ENCODE measurements at regions not wholly inside any gene's neighbourhood (a gene's known extent, or its start where the extent isn't known, plus 50 kb on each side); places are given as distances from the start of the nearest gene placed in this dataset.

DNA sequence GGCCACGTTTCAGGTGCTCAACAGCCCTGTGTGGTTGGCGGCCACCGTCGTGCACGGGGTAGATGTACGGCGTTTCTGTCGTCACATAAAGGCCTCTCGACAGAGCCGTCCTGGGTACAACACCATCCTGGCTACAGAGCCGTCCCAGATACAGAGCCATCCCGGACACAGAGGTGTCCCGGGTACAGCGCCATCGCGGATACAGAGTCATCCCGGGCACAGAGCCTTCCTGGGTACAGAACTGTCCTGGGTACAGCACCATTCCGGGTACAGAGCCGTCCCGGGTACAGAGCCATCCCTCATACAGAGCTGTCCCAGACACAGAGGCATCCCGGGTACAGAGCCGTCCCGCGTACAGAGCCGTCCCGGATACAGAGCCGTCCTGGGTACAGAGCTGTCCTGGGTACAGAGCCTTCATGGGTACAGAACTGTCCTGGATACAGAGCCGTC, 222.7 kb upstream of the SOX1 start:
- DNase-seq = no peak

DNA sequence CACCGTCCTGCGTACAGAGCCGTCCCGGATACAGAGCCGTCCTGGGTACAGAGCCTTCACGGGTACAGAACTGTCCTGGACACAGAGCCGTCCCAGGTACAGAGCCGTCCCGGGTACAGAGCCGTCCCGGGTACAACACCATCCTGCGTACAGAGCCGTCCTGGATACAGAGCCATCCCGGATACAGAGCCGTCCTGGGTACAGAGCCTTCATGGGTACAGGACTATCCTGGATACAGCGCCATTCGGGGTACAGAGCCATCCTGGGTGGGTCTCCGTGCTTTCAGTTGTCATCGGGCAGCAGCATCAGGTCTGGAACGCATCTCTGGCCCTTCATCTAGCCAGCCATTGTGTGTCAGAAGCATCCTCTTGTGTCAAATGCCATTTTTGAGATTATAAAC, 222.3 kb upstream of the SOX1 start:
- no peak for DNase-seq

DNA sequence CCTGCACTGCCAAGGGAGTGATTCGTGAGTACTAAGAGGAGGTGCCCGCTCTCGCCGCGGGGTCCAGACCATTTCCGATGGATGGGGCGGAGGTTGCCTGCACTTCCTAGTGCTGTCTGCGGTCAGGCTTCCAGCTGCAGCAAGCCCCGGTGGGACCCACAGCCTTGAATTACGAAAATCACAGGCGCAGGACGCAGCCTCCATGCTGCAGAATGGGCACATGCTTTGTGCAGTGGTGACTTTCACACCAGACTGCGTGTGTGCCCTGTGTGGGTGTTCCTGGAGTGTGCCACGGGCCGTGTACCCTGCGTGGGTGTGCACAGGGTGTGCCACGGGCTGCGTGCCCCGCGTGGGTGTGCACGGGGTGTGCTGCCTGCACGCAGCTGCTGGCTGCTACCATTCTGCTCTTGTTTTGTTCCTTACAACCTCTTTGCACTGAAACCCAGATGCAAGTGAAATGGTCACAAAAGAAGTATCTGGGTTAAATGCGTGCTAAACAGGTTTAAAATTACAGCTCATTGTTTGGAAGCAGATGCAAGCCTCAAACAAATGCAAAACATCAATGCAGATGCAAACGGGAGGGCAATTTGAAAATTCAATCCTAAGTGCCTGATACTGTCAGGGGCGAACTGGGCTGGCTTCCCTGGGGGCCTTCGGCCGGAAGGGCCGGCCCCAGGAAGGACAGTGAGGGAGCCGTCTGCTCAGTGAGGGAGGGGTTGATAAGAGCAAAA, 221.2 kb upstream of the SOX1 start:
- no peak for DNase-seq

DNA sequence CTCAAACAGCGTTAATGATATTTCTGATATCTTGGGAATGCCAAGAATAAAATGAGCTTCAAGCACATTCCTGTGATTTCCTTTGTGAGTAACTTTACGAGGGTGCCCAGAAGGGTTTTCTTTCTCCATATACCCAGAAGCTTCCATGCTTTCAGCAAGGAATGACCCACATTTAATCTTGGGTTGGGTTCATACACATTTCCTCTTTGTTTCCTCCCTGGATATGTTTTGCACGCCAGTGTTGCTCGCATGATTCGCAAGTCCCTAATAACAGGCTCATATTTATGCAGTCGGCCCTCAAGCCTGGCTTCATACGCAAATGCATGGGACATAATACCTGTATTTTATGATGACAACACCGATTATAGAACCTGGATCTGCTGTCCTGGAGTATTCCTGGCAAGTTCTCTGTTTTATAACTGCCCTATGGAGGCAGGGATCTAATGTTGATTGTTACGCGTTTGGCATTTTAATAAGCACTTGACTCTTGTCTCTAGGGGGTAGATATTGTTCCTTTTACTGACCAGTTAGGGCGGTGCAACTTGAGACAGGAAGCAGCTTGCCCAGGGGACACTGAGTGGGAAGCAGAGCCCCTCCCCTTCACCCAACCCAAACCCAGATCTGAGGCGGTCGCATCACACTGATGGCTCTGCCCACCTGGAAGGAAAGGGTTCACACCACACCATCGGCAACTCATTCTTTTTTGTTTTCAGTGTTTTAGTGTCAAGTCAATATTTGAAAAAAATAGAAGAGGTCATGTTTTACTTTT, 220.4 kb upstream of the SOX1 start:
- no peak for DNase-seq

DNA sequence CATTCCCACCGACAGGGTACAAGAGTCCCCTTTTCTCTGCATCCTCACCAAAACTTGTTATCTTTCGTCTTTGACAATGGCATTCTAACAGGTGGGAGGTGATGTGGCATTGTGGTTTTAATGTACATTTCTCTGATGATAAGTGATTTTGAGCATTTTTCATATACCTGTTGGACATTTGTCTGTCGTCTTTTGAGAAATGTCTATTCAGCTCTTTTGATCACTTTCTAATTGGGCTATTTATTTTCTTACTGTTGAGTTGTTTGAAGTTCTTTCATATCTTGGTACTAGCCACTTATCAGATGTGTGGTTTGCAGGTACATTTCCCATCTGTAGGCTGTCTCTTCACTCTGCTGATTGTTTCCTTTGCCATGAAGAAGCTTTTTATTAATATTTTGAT, 219.0 kb upstream of the SOX1 start:
- no peak for DNase-seq

DNA sequence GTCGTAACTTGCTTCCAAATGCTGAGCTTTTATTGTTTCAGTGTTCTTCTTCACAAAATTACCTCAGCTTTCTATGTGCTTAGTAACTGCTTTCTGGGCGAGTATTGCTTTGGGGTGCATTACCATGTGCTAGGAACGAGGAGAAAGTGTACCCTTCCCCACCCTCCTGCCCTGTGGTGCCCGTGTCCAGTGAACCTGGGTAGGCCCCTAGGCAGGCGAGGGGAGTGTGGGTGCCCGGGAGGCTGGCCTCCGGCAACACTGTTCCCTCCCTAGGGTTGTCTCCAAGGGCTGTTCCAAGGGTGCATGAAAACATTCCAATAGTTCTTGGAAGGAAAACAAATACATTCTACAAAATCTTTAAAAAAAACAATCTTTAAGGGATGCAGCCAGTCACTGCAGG, 216.5 kb upstream of the SOX1 start:
- DNase-seq = no peak

DNA sequence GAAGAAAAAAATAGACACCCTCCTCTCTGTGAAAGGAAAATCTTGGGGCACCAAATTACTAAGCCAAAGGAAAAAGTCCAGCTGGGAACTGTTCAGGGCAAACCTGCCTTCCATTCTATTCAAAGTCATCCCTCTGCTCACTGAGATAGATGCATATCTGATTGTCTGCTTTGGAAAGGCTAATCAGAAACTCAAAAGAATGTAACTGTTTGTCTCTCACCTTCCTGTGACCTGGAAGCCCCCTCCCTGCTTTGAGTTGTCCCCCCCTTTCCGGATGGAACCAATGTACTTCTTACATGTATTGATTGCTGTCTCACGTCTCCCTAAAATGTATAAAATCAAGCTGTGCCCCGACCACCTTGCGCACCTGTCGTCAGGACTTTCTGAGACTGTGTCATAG, 216.0 kb upstream of the SOX1 start:
- no peak for DNase-seq

DNA sequence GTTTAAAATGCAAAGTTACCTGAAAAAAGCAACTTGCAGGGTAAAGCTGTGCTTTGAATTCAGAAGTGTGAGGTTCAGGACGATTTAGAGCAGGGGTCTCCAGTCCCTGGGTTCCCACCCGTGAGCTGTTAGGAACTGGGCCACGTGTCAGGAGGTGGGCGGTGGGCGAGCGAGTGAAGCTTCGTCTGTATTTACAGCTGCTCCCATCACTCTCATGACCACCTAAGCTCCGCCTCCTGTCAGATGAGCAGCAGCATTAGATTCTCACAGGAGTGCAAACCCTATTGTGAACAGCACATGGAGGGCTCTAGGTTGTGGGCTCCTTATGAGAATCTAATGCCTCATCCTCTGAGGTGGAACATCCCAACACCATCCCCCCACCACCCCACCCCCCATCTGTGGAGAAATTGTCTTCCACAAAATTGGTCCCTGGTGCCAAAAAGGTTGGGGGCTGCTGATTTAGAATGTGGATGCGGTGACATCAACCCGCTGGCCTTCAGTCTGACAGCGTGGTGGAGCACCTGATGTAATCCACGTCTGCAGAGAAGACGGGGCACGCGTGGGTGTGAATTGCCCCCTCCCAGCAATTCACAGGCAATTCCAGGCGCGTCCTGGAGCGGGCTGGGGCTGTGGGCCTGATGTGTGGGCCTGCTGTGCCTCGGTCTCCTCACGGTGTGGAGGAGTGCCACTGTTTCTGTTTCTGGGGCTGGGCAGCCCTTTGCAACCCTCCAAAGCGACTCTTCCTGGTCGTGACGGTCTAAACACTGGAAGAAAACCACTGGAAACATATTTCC, 214.0 kb upstream of the SOX1 start:
- DNase-seq = no peak

DNA sequence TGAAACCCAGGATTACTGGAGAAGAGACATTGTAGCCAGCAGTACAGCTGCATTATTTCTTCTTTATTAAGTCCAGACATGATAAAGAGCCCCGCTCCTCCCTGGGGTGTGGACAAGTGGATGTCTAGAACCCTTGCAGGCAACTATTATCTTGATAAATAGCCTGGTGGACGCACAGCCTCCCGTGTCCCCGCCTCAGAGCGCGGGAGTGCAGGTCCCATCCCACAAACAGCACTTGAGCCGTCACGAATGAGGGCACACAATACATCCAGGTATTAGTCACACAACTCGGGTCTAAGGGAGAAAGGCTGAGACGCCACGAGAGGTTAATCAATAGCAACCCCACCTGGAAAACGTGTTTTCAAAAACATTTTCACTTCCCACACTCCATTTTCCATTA, 213.2 kb upstream of the SOX1 start:
- DNase-seq = no peak

DNA sequence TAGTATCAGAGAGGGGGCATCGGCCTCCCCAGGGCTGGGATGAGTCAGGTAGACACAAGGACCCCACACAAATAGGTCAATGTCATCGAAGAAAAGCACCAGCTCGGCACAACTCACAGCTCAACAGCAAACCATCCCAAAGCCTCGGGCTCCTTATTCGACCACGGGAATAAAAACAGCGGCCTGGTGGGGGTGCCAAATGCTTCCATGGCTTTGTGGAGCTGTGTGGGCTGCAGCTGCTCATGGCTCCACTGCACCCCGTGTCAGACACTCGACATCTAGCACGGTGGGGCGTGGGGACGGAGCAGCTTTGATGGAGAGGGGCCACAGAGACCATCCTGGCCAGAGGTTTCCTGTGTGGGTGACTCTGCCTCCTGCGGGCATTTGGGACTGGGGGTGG, 212.5 kb upstream of the SOX1 start:
- no peak for DNase-seq

DNA sequence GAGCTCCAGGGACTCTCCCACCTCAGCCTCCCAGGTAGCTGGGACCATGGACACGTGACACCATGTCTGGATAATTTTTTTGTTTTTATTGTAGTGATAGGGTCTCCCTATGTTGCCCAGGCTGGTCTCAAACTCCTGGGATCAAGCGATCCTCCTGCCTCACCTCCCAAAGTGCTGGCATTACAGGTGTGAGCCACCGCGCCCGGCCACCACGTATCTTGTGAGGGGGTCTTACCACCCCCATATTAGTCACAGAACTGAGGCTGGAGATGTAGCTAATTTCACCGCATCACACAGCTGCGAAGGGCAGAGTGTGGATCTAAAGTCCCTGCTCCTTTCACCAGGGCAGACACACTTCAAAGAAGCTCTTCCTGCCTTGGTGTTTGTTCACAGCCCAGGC, 211.8 kb upstream of the SOX1 start:
- no peak for DNase-seq

DNA sequence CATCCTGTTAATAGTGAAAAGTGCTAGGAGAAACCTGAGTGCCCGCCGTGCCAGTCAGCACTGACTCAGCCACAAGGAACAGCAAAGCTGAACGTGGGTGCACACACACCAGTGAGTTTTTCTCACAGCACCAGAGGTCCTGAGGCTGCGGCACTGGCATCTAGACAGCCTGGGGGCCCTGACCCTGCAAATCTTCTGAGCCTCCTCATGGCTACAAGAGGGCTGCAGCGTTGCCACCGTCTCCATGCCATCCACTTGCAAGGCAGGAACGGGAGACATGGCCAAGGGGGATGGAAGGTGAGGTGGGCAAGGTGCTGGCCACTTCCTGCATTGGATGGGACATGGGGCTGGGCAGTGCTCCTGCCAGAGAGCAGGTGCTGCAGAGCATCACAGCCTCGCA, 211.2 kb upstream of the SOX1 start:
- no peak for DNase-seq

DNA sequence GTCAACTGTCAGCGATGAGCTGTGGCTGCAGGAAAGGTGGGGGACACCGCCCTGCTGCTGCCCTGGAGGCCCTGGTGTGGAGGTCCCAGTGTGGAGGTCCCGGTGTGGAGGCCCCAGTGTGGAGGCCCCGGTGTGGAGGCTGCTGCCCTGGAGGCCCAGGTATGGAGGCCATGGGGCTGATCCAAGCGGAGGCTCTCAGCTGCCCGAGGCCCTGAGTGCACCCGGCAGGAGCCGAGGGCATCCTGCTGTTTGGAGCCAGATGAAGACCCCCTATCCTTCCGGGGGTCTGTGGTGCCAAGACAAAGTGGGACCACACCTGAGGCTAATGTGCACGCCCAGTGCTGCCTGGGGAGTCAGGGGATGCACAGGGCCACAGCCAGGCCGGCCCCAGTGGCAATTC, 210.4 kb upstream of the SOX1 start:
- DNase-seq = no peak

DNA sequence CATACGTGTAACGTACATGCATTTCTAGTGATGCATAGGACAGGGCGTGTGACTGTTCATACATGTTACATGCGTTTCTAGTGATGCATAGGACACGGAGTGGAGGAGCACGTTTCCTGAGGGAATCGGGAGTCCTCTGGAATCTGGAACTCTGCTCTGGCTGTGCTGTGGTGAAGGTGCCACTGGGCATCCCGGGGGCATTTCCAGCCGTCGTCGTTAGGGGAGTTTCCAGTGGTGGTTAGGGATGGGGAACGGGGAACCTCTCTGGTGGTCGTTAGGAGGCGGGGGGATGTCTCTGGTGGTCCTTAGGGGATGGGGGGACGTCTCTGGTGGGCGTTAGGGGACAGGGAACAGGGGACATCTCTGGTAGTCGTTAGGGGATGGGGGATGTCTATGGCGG, 209.6 kb upstream of the SOX1 start:
- DNase-seq = no peak

DNA sequence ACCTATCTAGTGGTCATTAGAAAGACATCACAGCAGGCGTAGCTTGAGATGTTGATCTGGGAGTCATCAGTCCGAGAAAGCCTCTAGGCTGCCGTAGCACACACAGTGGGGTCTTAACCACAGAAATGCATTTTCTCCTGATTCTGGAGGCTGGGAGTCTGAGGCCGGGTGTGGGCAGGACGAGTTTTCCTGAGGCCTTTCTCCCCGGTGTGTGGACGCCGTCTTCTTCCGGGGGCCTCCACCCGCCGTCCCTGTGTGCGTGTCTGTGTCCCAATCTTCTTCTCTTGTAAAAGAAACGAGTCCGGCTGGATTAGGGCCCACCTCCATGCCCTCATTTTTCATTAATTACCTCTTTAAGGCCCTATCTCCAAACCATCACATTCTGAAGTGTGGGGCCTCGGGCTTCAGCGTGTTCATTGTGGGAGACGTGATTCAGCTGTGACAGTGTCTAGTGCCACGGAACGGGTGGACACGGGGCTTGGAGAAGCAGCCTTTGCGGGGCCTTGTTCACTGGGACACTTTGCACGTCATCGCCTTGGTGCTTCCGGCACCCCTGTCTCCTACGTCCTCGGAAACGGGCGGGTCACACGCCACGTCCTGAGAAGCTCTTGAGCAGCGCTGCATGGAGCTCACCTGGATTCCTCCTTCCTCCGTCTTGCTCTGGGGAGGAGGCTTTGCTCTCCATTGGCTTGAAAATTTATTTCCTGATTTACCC, 208.9 kb upstream of the SOX1 start:
- DNase-seq = no peak

DNA sequence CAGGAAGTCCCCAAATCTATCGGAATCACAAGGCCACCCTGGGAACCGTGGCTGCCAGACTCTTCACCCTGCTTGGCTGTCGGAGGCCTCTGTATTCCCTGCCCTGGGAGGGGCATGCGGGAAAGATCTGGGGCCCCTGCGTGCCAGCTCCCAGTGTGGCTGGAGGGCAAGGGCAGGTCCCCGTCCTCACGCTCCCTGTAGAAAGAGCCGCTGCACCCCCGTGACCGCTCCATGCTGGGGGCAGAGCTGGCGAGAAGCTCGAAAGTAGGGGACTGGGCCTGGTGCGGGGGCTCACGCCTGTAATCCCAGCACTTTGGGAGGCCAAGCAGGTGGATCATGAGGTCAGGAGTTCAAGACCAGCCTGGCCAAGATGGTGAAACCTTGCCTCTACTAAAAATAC, 208.4 kb upstream of the SOX1 start:
- no peak for DNase-seq

DNA sequence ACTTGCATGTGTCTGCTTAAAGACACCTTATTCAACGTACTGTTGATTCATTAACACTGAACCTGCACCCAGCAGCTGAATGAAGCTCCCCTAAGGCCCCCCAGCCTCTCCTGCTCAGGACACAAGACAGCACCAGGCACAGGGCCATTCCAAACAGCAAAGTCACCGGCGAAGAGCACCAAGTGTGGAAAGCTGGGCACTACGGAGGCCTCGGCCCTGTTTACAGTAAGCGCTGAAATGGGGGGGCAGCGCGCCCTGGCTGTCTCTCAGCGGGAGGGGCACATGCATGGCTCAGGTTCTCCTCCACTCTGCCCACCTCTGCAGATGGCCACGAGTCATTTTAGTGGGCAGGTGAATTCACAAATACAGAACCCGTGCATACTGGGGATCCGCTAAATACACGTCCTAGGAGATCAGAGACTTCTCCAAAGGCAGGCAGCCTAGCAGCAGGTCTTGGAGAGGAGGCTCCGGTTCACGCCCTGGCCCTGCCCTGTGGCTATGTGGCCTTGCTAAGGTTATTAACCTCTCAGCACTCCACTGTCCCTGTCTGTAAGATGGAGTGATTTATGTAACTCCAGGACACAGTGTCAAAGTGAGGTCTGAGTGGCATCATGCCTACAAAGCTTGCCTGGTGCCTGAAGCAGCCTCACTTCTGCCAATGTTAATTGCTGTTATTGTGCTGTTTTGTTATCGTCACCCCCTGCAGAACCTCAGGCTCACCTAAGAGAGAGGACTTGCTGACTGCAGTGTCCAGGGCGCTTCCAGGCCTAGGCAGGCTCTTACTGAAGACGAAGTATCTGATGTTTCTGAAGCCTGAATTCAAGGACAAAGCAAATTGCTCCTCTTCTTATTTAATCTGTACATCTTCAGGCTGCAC, 207.4 kb upstream of the SOX1 start:
- no peak for DNase-seq

DNA sequence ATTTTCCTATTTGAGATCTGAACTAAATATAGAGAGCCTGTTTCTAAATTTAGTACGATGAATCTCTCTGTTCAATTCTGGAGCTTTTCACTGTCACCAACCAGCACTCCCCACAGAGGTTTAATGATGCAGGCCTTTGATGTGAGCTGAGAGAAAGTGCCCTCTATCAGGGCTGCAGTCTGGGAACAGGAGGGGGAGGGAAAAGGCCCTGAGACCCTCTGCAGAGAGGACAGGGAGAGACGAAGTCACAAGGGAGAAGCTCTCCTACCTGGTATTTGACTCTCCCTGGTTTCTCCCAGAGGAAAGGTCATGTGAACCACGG, 206.8 kb upstream of the SOX1 start:
- DNase-seq = no peak

DNA sequence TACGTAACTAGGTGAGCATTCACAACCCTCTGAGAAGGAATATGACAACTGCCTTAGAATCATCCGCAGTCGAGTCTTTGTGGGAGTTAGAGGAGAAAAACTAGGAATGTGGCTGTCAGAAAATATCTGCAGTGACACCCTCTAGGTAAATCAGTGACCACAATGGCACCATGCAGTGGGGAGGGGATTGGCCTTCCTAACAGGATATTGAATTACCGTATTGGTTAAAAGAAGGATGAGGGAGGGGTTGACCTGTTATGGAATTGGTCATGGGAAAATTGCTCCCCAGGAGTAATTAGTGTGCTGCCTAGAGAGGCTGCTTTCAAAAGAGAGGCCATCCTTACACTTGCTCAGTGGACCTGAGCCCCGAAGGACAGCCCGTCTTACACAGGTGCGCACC, 205.6 kb upstream of the SOX1 start:
- DNase-seq = no peak

DNA sequence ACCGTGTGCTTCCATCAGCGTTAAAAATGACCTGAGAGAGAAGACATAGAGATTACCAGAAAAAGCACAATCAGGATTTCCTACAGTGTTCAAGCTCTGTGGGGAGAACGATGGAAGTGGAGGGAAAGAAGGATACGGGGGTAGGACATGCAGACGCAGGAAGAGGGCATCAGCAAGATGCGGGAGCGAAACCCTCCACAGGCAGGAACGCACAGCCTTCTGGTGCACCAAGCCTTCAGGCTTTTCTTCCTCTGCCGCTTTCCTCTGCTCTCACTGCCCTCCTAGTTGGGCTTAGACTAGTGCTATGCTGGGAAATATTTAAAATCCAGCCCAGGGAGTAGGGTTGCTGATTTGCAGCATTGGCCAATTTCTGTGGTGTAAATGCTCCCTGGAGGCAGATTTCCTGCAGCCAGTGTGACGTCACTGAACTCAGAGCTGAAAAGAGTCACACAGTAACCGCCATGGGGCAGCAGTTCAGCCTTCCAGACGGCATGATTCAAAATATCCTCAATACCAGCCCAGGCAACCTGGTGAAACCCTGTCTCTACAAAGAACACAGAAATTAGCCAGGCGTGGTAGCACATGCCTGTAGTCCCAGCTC, 205.1 kb upstream of the SOX1 start:
- DNase-seq = no peak

DNA sequence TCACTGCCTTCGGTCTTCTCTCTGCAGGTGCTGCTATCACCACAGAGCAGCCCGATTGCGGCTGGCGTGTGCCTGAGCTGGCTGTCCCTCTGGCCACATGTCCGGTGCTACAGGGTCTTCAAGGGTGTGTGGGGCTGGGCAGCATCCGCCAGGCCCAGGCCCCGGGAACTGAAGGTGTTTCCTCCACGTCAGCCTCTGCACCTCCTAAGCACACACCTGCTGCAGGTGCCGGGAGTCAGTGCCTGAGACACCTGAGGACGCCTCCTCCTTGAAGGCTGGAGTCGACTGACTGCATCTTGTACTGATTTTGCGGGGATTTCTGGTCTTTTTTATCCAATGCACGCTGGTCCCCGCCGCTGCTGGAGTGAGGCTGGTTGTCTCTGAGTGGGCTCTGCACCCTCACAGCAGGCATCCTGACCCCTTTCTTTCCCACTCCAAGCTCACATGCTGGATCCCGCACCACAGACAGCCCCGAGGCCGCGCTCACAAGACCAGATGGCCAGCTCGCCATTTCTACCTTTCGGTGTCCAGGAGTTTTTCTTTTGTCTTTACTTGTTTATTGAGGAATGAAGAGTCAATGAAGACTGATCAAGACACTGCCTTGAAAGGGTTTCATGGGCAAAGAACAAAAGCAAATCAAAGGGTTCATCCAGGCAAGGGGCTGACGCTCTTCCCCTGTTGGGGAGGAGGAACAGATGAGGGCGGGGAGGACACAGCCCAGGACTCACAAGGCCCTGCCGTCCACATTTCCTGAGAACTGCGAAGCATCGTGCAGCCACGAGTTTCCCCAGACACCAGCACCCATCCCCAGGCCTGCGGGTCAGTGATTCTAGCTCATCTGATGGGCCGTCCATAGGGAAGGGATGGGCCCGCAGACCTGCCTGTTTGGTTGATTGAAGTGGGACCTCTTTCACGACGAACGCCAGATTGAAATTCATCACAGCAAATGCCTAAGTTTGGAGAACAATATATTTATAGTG, 203.8 kb upstream of the SOX1 start:
- DNase-seq = no peak
